ENCODE measurements at regions not wholly inside any gene's neighbourhood (a gene's known extent, or its start where the extent isn't known, plus 50 kb on each side); places are given as distances from the start of the nearest gene placed in this dataset.

GRCh38 chr3:86173401-86173800 lies 817.5 kb downstream of the VGLL3 start:
- TF ChIP-seq SP1 (CRISPR knock-in tag; conservative IDR thresholded peaks at IDR 0.05) (no peak), SMAD3 (CRISPR knock-in tag; IDR thresholded peaks at IDR 0.05; ENCODE audit: borderline replicate concordance) (no peak)

All from WTC11 (cell line).